ENCODE measurements at regions not wholly inside any gene's neighbourhood (a gene's known extent, or its start where the extent isn't known, plus 50 kb on each side); places are given as distances from the start of the nearest gene placed in this dataset.

DNA sequence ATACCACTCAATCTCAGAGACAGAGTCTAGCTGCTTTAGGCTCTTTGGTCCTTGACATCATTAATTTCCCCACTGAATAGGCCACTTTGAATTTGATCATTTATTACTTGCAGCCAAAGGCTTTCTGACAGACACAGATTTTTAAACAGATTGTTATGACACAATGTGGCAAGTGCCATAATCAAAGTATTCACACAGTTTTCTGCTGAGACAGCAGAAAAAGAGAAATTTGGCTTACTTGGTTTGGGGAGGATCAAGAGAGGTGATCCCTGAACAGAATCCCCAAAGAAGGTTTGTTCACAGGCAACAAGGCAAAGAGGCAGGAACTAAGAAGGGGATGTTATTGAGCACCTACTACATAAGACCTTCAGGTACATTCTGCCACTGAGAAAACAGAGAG is 138.0 kb upstream of the TOP1 start:
- TF ChIP-seq, protein P1, sequence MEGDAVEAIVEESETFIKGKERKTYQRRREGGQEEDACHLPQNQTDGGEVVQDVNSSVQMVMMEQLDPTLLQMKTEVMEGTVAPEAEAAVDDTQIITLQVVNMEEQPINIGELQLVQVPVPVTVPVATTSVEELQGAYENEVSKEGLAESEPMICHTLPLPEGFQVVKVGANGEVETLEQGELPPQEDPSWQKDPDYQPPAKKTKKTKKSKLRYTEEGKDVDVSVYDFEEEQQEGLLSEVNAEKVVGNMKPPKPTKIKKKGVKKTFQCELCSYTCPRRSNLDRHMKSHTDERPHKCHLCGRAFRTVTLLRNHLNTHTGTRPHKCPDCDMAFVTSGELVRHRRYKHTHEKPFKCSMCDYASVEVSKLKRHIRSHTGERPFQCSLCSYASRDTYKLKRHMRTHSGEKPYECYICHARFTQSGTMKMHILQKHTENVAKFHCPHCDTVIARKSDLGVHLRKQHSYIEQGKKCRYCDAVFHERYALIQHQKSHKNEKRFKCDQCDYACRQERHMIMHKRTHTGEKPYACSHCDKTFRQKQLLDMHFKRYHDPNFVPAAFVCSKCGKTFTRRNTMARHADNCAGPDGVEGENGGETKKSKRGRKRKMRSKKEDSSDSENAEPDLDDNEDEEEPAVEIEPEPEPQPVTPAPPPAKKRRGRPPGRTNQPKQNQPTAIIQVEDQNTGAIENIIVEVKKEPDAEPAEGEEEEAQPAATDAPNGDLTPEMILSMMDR (IDR thresholded peaks at IDR 0.05): no peak
- DNase-seq (ENCODE audit: low spot score): no peak

DNA sequence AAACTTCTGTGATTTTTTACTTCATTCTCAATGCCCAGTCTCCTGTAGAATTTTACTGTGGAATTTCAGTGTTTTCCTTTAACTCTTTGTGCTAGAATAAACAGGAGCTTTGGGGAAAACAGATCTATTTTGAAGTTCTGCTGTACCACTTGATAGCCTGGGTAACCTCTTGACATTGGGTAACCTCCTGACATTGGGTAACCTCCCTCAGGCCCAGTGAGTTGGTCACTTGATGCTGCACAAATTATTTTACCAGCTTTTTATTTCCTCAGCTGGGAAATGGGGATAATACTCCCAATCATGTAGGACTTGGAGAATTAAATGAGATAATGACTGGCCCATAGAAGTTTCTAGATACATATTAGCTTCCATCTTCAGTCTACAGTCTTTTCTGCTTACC is 137.3 kb upstream of the TOP1 start:
- no peak overlapping the region for H3K27ac ChIP-seq
- H3K9me3 ChIP-seq: no peaks in the 10 kb centered on the region
- H3K36me3 ChIP-seq: no peaks in the 10 kb centered on the region
- TF ChIP-seq, protein P1 (IDR thresholded peaks at IDR 0.05): no peak
- no peak for DNase-seq (ENCODE audit: low spot score)
- no peaks in the 10 kb centered on the region for H3K27me3 ChIP-seq
- no peaks in the 10 kb centered on the region for H3K4me1 ChIP-seq
- H3K4me3 ChIP-seq: no peak overlapping the region

More for the DNA sequence above, 138.0 kb upstream of the TOP1 start:
- no peak overlapping the region for H3K4me3 ChIP-seq
- H3K4me1 ChIP-seq: no peaks in the 10 kb centered on the region
- H3K27ac ChIP-seq: no peak overlapping the region
- H3K36me3 ChIP-seq: no peaks in the 10 kb centered on the region
- H3K27me3 ChIP-seq: no peaks in the 10 kb centered on the region
- no peaks in the 10 kb centered on the region for H3K9me3 ChIP-seq

DNA sequence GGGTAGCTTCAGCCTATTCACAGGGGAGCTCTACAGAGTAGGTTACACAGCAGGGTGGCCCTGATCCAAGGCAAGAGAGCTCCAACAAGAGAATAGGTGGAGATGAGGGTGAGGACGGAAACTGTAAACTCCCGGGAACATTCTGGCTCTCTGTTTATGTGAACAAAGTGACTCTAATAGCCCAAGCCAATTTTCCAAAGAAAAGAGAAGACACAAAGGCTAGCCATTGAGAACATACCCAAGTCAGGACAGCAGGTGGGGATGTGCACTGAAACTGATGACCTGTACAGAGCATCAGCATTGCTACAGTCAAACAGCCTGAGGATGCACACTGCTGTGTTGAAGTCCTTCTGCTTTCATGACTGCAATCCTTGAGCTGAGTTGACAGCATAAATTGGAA is 136.0 kb upstream of the TOP1 start:
- Histone ChIP-seq H3K4me1 (no peaks in the 10 kb centered on the region), H3K9me3 (no peaks in the 10 kb centered on the region), H3K36me3 (no peaks in the 10 kb centered on the region), H3K27ac (no peak overlapping the region), H3K27me3 (no peaks in the 10 kb centered on the region), H3K4me3 (no peak overlapping the region)
- TF ChIP-seq, protein P1 (IDR thresholded peaks at IDR 0.05): peak in 1 of 2 donors; percentile 12
- DNase-seq (ENCODE audit: low spot score): no peak

DNA sequence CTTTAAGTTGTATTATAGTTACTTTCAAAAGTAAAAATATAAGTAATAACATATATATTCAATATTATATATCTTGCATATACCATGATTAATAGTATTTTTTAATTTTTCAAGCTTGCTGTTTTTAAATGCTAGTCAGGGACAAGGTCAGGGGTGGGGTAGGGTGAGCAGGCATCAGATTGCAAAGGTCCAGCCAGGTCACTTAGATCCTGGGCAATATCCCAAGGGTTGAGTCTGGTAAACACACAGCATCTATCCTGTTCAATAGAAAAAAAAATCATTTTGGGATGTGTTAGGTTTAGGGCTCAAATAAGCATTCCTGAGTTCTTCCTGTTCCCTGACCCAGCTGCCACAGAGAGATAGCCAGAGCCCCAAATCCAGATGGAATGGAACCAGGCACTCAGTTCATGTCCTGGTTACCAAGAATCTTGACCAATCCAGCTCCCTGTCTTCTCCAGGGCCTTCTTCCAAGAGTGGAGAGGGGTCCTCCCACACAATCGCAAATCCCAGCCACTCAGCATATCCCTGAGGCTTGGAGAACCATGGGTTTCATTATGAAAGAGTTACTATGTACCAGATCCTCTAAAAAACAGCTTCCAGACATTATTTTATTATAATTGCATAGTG is 134.9 kb upstream of the TOP1 start:
- Histone ChIP-seq H3K4me1 (no peaks in the 10 kb centered on the region), H3K4me3 (no peak overlapping the region), H3K27me3 (no peaks in the 10 kb centered on the region), H3K27ac (no peak overlapping the region), H3K9me3 (no peaks in the 10 kb centered on the region), H3K36me3 (no peaks in the 10 kb centered on the region)
- TF ChIP-seq, protein P1 (IDR thresholded peaks at IDR 0.05): no peak
- DNase-seq (ENCODE audit: low spot score): no peak

DNA sequence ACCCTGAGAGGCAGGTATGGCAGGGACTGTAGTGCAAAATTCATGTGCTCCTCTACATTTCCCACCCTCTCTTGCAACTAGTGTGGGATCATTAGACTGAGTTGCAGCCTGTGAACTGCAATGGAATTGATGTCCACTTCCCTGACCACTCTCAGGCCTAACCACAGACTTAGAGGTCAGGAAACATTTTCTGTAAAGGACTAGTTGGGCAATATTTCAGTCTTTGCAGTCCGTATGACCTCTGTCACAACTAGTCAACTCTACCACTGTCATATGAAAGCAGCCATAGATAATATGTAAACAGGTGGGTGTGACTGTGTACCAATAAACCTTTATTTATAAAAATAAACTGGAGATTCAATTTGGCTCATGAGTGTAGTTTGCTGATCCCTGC is 134.4 kb upstream of the TOP1 start:
- Histone ChIP-seq H3K36me3 (no peaks in the 10 kb centered on the region), H3K27me3 (no peaks in the 10 kb centered on the region), H3K27ac (no peak overlapping the region), H3K9me3 (no peaks in the 10 kb centered on the region), H3K4me3 (no peak overlapping the region), H3K4me1 (no peaks in the 10 kb centered on the region)
- TF ChIP-seq, protein P1 (IDR thresholded peaks at IDR 0.05): no peak
- DNase-seq (ENCODE audit: low spot score): no peak

DNA sequence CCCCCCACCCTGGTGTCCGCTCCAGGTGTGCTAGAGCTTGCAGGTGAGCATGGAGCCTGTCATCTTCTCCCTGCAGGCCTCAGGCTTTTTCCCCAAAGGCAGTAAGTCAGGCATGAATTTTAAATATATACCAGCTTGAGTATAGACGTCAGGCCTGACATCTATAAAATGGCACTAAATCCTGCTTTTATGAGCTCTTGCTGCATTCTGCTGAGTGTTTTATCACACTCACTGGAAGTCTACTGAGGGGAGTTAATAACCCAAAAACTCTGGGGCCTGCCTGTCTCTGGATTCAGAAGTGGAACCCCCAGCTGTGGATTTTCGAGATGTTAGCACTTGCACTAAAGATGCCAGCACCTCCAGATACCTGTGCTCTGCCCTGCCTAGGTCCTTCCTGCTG is 133.4 kb upstream of the TOP1 start:
- no peaks in the 10 kb centered on the region for H3K4me1 ChIP-seq
- no peak overlapping the region for H3K27ac ChIP-seq
- no peaks in the 10 kb centered on the region for H3K9me3 ChIP-seq
- TF ChIP-seq, protein P1 (IDR thresholded peaks at IDR 0.05): no peak
- H3K36me3 ChIP-seq: no peaks in the 10 kb centered on the region
- H3K4me3 ChIP-seq: no peak overlapping the region
- no peaks in the 10 kb centered on the region for H3K27me3 ChIP-seq
- DNase-seq (ENCODE audit: low spot score): no peak

All from right atrium auricular region (tissue), 2 donors.